Vagina (tissue), 2 donors: ENCODE measurements at regions not wholly inside any gene's neighbourhood (a gene's known extent, or its start where the extent isn't known, plus 50 kb on each side); places are given as distances from the start of the nearest gene placed in this dataset.

ENCODE experiments used
- DNase-seq, 2 donors: peaks; one replicate each; pipeline ENCODE4 v3.0.0-alpha.2; 2017; ENCODE audit errors: extremely low spot score in 2 of 2
- H3K27ac ChIP-seq: fragments of 200-600 bp; sonication (generic); one replicate; pipeline ENCODE4 v1.5.1; 2019
- H3K27me3 ChIP-seq: fragments of 200-600 bp; sonication (generic); one replicate; pipeline ENCODE4 v1.5.1; 2019
- H3K36me3 ChIP-seq, 2 donors: fragments of 200-600 bp; sonication (generic); one replicate each; pipeline ENCODE4 v1.5.1; 2017 to 2019
- H3K4me1 ChIP-seq: fragments of 200-600 bp; sonication (generic); one replicate; pipeline ENCODE4 v1.5.1; 2019
- H3K4me3 ChIP-seq, 2 donors: fragments of 200-600 bp; sonication (generic); 1 replicate in 1 of 2; 2 replicates in 1 of 2; pipeline ENCODE4 v1.5.1; 2016 to 2019
- H3K9me3 ChIP-seq: fragments of 200-600 bp; sonication (generic); one replicate; pipeline ENCODE4 v1.5.1; 2019
- POLR2A ChIP-seq, 2 donors: fragments of 450-650 bp; IDR thresholded peaks; one replicate each; pipeline ENCODE4 v1.6.1; 2017; ENCODE audit warnings: antibody characterized with exemption in 2 of 2, mild to moderate bottlenecking in 2 of 2, moderate library complexity in 2 of 2
- POLR2AphosphoS5 ChIP-seq, 2 donors: sonication (generic); formaldehyde crosslinking; IDR thresholded peaks; one replicate each; pipeline ENCODE4 v1.9.0; 2017; ENCODE audit warnings: antibody characterized with exemption in 2 of 2, mild to moderate bottlenecking in 2 of 2, low read depth in 1 of 2; ENCODE audit not compliant: insufficient read depth in 1 of 2
- intact Hi-C: fragments of 100-400 bp; cut with DNase I; formaldehyde crosslinking; loops from one replicate; pipeline ENCODE4 v1.15.1; 2023
- TF ChIP-seq, protein P1 (sequence below), 3 experiments: fragments of 450-650 bp in 2 of 3; fragments of 200-600 bp in 1 of 3; sonication (generic) in 1 of 3; IDR thresholded peaks; one replicate each; pipeline ENCODE4 v1.5.1; 2017 to 2019; ENCODE audit warnings: antibody characterized with exemption in 3 of 3, mild to moderate bottlenecking in 2 of 3, moderate library complexity in 2 of 3

- Histone ChIP-seq H3K4me1 (no peaks in the 10 kb centered on the region), H3K36me3 (no peaks in the 10 kb centered on the region), H3K27me3 (no peaks in the 10 kb centered on the region), H3K27ac (no peak overlapping the region), H3K4me3 (no peak overlapping the region), H3K9me3 (no peaks in the 10 kb centered on the region)
- intact Hi-C loops, result no loop called here
- DNase-seq, result no peak
- no peak for TF ChIP-seq POLR2AphosphoS5 (IDR thresholded peaks at IDR 0.05; ENCODE audit: insufficient read depth in 1 of 2, low read depth in 1 of 2)
- TF ChIP-seq, protein P1, sequence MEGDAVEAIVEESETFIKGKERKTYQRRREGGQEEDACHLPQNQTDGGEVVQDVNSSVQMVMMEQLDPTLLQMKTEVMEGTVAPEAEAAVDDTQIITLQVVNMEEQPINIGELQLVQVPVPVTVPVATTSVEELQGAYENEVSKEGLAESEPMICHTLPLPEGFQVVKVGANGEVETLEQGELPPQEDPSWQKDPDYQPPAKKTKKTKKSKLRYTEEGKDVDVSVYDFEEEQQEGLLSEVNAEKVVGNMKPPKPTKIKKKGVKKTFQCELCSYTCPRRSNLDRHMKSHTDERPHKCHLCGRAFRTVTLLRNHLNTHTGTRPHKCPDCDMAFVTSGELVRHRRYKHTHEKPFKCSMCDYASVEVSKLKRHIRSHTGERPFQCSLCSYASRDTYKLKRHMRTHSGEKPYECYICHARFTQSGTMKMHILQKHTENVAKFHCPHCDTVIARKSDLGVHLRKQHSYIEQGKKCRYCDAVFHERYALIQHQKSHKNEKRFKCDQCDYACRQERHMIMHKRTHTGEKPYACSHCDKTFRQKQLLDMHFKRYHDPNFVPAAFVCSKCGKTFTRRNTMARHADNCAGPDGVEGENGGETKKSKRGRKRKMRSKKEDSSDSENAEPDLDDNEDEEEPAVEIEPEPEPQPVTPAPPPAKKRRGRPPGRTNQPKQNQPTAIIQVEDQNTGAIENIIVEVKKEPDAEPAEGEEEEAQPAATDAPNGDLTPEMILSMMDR (IDR thresholded peaks at IDR 0.05), result no peak
- no peak for TF ChIP-seq POLR2A (IDR thresholded peaks at IDR 0.05)
Observed at GRCh38 chr18:39711701-39712100, 2146.1 kb upstream of the CELF4 start.

DNA sequence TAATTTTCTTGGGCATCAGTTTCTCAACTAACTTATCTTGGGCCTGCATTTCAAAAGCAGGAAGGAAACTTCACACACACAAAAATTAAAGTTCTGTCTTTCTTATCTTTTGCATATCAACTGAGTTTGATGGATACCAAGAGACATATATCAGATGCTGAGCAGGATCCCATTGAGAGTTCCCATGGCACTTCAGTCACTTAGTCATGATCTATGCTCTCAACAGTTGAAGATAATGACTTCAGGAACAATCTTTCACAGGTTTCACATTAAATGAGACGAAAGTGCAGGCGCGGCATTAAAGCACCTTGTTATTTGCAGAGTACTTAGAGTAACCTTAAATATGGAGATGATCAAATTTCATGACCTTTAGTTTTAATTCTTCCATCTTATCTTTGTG, 2139.8 kb upstream of the CELF4 start:
- H3K36me3 ChIP-seq, result no peaks in the 10 kb centered on the region
- TF ChIP-seq, protein P1 (IDR thresholded peaks at IDR 0.05), result no peak
- no peak for TF ChIP-seq POLR2A (IDR thresholded peaks at IDR 0.05)
- TF ChIP-seq POLR2AphosphoS5 (IDR thresholded peaks at IDR 0.05; ENCODE audit: insufficient read depth in 1 of 2, low read depth in 1 of 2), result no peak
- H3K27ac ChIP-seq, result no peak overlapping the region
- intact Hi-C loops, result no loop called here
- no peak overlapping the region for H3K4me3 ChIP-seq
- no peak for DNase-seq
- no peaks in the 10 kb centered on the region for H3K27me3 ChIP-seq
- H3K4me1 ChIP-seq, result no peaks in the 10 kb centered on the region
- no peaks in the 10 kb centered on the region for H3K9me3 ChIP-seq

GRCh38 chr18:39702888-39703287, 2137.3 kb upstream of the CELF4 start:
- H3K4me3 ChIP-seq, result no peak overlapping the region
- no peak for DNase-seq
- TF ChIP-seq, protein P1 (IDR thresholded peaks at IDR 0.05), result no peak
- no peak for TF ChIP-seq POLR2A (IDR thresholded peaks at IDR 0.05)
- no peak for TF ChIP-seq POLR2AphosphoS5 (IDR thresholded peaks at IDR 0.05; ENCODE audit: insufficient read depth in 1 of 2, low read depth in 1 of 2)
- no peaks in the 10 kb centered on the region for H3K9me3 ChIP-seq
- H3K4me1 ChIP-seq, result no peaks in the 10 kb centered on the region
- no peak overlapping the region for H3K27ac ChIP-seq
- intact Hi-C loops, result no loop called here
- no peaks in the 10 kb centered on the region for H3K36me3 ChIP-seq
- H3K27me3 ChIP-seq, result no peaks in the 10 kb centered on the region

- intact Hi-C loops, result no loop called here
- no peaks in the 10 kb centered on the region for H3K9me3 ChIP-seq
- TF ChIP-seq POLR2AphosphoS5 (IDR thresholded peaks at IDR 0.05; ENCODE audit: insufficient read depth in 1 of 2, low read depth in 1 of 2) (no peak), POLR2A (IDR thresholded peaks at IDR 0.05) (no peak)
- TF ChIP-seq, protein P1 (IDR thresholded peaks at IDR 0.05), result no peak
- H3K27me3 ChIP-seq, result no peaks in the 10 kb centered on the region
- H3K4me1 ChIP-seq, result no peaks in the 10 kb centered on the region
- H3K4me3 ChIP-seq, result no peak overlapping the region
- no peak overlapping the region for H3K27ac ChIP-seq
- no peak for DNase-seq
- H3K36me3 ChIP-seq, result no peaks in the 10 kb centered on the region
Observed at GRCh38 chr18:39701839-39702238, 2136.2 kb upstream of the CELF4 start.

GRCh38 chr18:39701055-39701783, 2135.6 kb upstream of the CELF4 start:
- Histone ChIP-seq H3K9me3 (no peaks in the 10 kb centered on the region), H3K27ac (no peak overlapping the region), H3K36me3 (no peaks in the 10 kb centered on the region), H3K4me3 (no peak overlapping the region), H3K27me3 (no peaks in the 10 kb centered on the region), H3K4me1 (no peaks in the 10 kb centered on the region)
- TF ChIP-seq, protein P1 (IDR thresholded peaks at IDR 0.05), result no peak
- TF ChIP-seq POLR2AphosphoS5 (IDR thresholded peaks at IDR 0.05; ENCODE audit: insufficient read depth in 1 of 2, low read depth in 1 of 2), result no peak
- TF ChIP-seq POLR2A (IDR thresholded peaks at IDR 0.05), result no peak
- no peak for DNase-seq
- intact Hi-C loops, result no loop called here
